Jurkat, Clone E6-1 (cell line): ENCODE measurements at regions not wholly inside any gene's neighbourhood (a gene's known extent, or its start where the extent isn't known, plus 50 kb on each side); places are given as distances from the start of the nearest gene placed in this dataset.

Experiments used
- DNase-seq: peaks from one replicate; pipeline ENCODE4 v3.0.0-alpha.2; 2011; ENCODE audit warnings: low read depth, low spot score
- H3K4me3 ChIP-seq: 2 replicates; pipeline ENCODE4 v1.5.1; 2011; ENCODE audit warnings: mild to moderate bottlenecking, low read length, control low read depth, moderate library complexity

- H3K4me3 ChIP-seq, result no peak overlapping the region
- no peak for DNase-seq
Measured at GRCh38 chr4:37101686-37102085, 142.9 kb upstream of the NWD2 start.

- H3K4me3 ChIP-seq, result no peak overlapping the region
Measured at GRCh38 chr4:37109756-37110155, 134.8 kb upstream of the NWD2 start.

GRCh38 chr4:37124800-37125199 lies 119.7 kb upstream of the NWD2 start:
- DNase-seq, result no peak

More at GRCh38 chr4:37109756-37110155, 134.8 kb upstream of the NWD2 start:
- DNase-seq, result no peak

GRCh38 chr4:37126051-37126450 lies 118.5 kb upstream of the NWD2 start:
- DNase-seq, result no peak
- H3K4me3 ChIP-seq, result no peak overlapping the region

More at GRCh38 chr4:37124800-37125199, 119.7 kb upstream of the NWD2 start:
- H3K4me3 ChIP-seq, result no peak overlapping the region

- no peak for DNase-seq
- H3K4me3 ChIP-seq, result no peak overlapping the region
Measured at GRCh38 chr4:37130465-37130864, 114.1 kb upstream of the NWD2 start.

GRCh38 chr4:37132351-37132974 lies 112.1 kb upstream of the NWD2 start:
- H3K4me3 ChIP-seq, result no peak overlapping the region
- peak; percentile 0 for DNase-seq

GRCh38 chr4:37132975-37133360 lies 111.6 kb upstream of the NWD2 start:
- no peak for DNase-seq

GRCh38 chr4:37138019-37138653 lies 106.4 kb upstream of the NWD2 start:
- no peak for DNase-seq
- H3K4me3 ChIP-seq, result no peak overlapping the region

More at GRCh38 chr4:37132975-37133360, 111.6 kb upstream of the NWD2 start:
- no peak overlapping the region for H3K4me3 ChIP-seq

GRCh38 chr4:37138789-37139188 lies 105.8 kb upstream of the NWD2 start:
- DNase-seq, result no peak
- H3K4me3 ChIP-seq, result no peak overlapping the region

GRCh38 chr4:37139987-37140386 lies 104.6 kb upstream of the NWD2 start:
- H3K4me3 ChIP-seq, result no peak overlapping the region
- no peak for DNase-seq

GRCh38 chr4:37146260-37146659 lies 98.3 kb upstream of the NWD2 start:
- no peak overlapping the region for H3K4me3 ChIP-seq
- no peak for DNase-seq

- DNase-seq, result no peak
- H3K4me3 ChIP-seq, result no peak overlapping the region
Measured at GRCh38 chr4:37157476-37158167, 86.9 kb upstream of the NWD2 start.

- no peak for DNase-seq
- H3K4me3 ChIP-seq, result no peak overlapping the region
Measured at GRCh38 chr4:37160653-37161052, 83.9 kb upstream of the NWD2 start.

- H3K4me3 ChIP-seq, result no peak overlapping the region
- no peak for DNase-seq
Measured at GRCh38 chr4:37165844-37166243, 78.7 kb upstream of the NWD2 start.

GRCh38 chr4:37169956-37170355 lies 74.6 kb upstream of the NWD2 start:
- H3K4me3 ChIP-seq, result no peak overlapping the region
- DNase-seq, result no peak

GRCh38 chr4:37188100-37188499 lies 56.4 kb upstream of the NWD2 start:
- no peak for DNase-seq
- H3K4me3 ChIP-seq, result no peak overlapping the region
